Stimulated activated naive CD8-positive, alpha-beta T cell treated with anti-CD3 and anti-CD28 coated beads, Interleukin-15, Interleukin-2, amounts not matched to agents 100 U/mL and 50 U/mL, for 24 hours (primary cell): ENCODE measurements at regions not wholly inside any gene's neighbourhood (a gene's known extent, or its start where the extent isn't known, plus 50 kb on each side); places are given as distances from the start of the nearest gene placed in this dataset.
"Not testable (repeated sequence)": the region's sequence is repeated elsewhere in the genome, so short reads cannot be mapped to it uniquely, and the experiment has no call there.

Source experiments
- ATAC-seq: fragments of 150-1000 bp; cut with Tn5 transposase; one replicate; pipeline ENCODE4 v1.10.0; 2021
- DNase-seq: peaks from one replicate; pipeline ENCODE4 v3.0.0; 2021

DNA sequence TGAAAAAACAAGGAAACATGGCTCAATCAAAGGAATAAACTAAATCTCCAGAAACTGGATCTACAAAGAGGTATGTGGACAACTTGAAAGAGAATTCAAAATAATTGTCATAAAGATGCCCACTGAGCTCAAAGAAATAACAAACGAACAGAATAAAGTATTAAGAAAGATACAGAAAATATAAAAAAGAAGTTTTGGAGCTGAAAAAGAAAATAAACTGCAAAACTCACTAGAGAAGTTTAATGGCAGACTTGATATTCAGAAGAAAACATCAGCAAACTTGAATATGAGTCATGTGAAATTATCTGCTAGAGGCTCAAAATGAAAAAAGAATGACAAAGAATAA lies 208.1 kb upstream of the SAMSN1 start:
- ATAC-seq (no peak), DNase-seq (no peak)

- no peak for ATAC-seq
- DNase-seq = no peak
These were observed 207.5 kb upstream of the SAMSN1 start for GRCh38 chr21:14753466-14754258.

DNA sequence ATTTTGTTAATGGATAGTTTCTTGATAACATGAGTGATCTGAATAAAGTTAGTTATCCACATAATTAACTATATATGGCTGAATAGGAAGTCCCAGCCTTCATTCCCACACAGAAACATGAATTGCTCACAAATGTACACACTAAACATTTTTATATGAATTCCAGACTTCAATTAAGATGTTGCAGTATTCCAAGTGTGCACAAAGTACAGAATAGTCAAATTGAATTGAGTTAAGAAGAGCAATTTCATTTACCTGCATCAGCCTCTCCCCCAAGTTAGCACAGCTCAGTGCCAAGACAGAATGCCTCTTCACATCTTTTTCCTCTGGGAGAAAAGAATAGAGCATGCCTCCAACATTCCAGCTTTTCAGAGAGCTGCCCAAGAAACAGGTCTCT lies 207.0 kb upstream of the SAMSN1 start:
- DNase-seq (no peak), ATAC-seq (no peak)

DNA sequence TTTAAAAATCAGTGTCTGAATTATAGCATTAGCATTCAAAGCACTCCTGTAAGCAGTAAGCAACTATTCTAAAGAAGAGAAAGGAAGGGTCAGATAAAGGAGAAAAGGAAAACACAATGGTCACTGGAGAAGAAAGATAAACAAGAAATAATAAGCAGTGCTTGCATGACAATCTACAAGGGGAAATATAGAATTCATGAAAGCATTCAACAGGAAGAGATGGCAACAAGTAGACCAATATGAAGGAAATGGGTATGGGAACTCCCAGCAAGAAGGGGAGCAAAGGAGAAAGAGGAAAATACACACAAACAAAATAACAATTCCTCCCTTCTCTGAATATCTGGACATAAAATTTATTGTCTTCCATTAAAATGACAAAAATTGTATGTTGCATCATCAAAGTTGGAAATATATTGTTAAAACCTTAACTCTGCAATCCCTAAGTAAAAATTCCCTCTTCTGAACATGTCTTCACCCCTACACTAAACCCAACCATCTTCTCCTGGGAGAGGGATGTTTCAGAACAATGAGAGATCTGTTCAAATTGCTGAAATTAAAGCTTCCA lies 206.3 kb upstream of the SAMSN1 start:
- ATAC-seq = no peak

GRCh38 chr21:14751602-14752344 lies 205.7 kb upstream of the SAMSN1 start:
- DNase-seq (no peak), ATAC-seq (no peak)

More for the DNA sequence above, 206.3 kb upstream of the SAMSN1 start:
- DNase-seq = no peak

DNA sequence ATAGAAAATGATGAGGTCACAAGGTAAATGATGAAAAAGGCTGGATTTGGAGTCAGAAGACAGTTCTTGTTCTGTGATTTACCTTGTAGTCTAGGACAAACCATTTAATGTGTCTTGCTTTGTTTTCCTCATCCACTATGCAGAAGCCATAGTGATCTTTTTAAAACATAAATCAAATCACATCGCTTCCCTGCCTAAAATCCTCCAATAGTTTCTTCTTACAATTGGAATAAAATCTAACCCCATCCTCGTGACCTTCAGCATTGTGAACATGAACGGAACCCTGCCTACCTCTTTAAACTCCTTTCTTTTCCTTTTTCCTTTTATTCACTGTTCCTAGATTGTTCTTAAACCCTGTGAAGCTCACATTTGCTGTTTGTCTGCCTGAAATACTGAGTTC lies 204.9 kb upstream of the SAMSN1 start:
- ATAC-seq (no peak), DNase-seq (no peak)

GRCh38 chr21:14750041-14750440 lies 203.9 kb upstream of the SAMSN1 start:
- ATAC-seq = no peak
- DNase-seq = no peak

DNA sequence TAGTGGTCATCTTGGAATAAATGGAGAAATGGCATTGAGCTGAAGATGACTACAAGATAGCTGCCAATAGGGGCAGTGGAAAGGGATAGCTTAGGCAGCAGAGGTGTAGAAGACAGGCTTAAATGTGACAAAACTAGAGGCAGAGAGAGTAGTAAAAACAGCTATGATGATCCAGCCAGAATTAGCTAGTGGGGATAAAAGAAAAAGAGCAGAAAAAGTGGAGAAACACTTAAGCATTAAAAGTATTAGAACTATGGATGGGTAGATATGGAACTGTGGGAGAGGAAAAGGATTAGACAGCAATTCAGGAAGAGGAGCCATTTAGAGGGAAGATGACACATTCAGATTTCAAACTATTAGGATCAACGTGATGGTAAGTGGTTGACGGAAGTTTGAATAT lies 202.5 kb upstream of the SAMSN1 start:
- no peak for ATAC-seq
- no peak for DNase-seq

DNA sequence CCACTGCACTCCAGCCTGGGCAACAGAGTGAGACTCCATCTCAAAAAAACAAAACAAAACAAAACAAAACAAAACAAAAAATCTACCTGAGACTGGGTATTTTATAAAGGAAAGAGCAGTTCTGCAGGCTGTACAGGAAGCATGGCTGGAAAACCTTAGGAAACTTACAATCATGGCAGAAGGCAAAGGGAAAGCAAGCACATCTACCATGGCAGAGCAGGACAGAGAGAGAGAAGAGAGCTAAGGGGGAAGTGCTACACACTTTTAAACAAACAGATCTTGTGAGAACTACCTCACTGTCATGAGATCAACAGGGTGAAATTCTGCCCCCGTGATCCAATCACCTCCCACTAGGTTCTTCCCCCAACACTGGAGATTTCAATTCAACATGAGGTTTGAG lies 198.3 kb upstream of the SAMSN1 start:
- ATAC-seq (no peak), DNase-seq (no peak)

GRCh38 chr21:14742119-14742518 lies 196.0 kb upstream of the SAMSN1 start:
- no peak for DNase-seq
- no peak for ATAC-seq

DNA sequence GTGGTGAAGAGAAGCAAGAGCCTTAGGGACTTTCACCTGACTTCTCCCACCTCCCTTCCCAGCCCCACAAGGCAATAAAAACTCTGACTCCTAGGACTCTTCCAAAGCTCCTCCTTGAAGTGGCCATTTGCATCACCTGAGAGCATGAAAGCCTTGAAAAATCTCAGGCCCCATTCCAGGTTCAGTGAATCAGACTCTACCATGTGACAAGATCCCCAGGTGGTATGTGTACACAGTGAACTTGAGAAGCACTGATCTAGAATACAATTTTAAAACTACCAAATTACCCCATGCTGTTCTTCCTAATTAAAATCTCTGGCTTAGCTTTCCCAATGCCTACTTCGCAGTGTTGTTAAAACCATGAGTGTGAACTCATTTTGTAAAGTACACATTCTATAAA lies 195.1 kb upstream of the SAMSN1 start:
- no peak for ATAC-seq
- no peak for DNase-seq

DNA sequence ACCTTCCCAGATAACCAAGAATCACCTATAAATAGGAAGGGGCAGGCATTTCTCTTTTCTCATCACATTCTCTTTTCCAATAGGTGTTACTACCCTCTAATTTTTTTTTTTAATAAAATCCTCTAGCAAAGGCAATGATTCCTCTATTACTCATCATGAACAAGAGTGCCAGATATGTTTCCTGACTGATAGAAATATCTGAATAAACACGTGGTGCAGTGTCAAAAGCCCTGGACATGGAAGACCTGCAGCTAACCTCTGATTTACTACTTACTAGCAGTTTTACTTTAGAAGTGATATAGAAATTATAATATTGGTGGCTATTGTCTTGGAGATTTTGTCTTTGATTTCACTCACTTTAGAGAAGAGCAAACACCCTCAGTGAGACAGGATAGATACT lies 194.6 kb upstream of the SAMSN1 start:
- ATAC-seq (no peak), DNase-seq (no peak)

GRCh38 chr21:14740116-14740515 lies 194.0 kb upstream of the SAMSN1 start:
- ATAC-seq = no peak
- DNase-seq = no peak

DNA sequence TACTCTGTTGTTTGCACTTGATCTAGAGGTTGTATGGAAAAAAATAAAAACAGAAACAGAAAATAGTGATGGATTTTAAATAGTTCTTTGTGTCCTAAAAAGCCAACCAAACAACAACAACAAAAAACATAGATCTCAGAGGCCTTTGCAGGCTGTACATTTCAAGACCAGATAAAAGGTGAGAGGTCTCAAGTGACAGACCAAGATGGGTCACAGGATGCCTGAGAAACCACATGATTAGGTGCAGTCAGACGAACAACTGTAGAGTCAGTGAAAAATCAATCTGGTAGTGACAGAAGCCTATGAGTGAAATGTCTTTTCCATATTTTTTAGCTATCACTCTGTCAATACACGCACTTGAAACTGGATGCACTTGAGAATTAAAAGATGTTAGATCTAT lies 193.5 kb upstream of the SAMSN1 start:
- ATAC-seq = no peak
- DNase-seq = no peak

- not testable (repeated sequence) for DNase-seq, ATAC-seq
These were observed 192.5 kb upstream of the SAMSN1 start for GRCh38 chr21:14738576-14738975.

GRCh38 chr21:14737922-14738321 lies 191.8 kb upstream of the SAMSN1 start:
- DNase-seq (peak; percentile 30), ATAC-seq (peak; percentile 76)

GRCh38 chr21:14737284-14737691 lies 191.2 kb upstream of the SAMSN1 start:
- DNase-seq (no peak), ATAC-seq (no peak)

- ATAC-seq = no peak
These were observed 190.6 kb upstream of the SAMSN1 start for GRCh38 chr21:14736672-14737071.

DNA sequence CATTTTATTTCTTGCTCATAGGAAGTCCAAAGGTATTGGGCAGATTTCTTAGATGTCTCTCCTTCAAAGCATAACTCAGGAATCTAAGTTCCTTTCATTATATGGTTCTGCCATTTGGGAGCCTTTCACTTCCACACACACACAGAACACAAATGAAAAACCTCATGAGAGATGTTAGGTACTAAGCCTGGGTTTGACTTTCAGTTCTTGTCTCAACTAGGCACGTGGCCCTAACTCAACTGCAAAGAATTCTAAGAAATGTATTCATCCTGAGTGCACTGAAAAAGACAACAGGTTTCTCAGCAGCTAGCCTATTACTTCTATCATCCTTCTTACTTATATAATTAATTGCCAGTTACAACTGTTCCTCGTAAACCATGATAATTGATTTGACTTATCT lies 190.0 kb upstream of the SAMSN1 start:
- no peak for ATAC-seq
- no peak for DNase-seq

More at GRCh38 chr21:14736672-14737071, 190.6 kb upstream of the SAMSN1 start:
- no peak for DNase-seq

- DNase-seq (no peak), ATAC-seq (no peak)
These were observed 188.7 kb upstream of the SAMSN1 start for GRCh38 chr21:14734833-14735232.

- DNase-seq (no peak), ATAC-seq (peak; percentile 56)
These were observed 188.1 kb upstream of the SAMSN1 start for GRCh38 chr21:14734191-14734590.

- ATAC-seq (no peak), DNase-seq (no peak)
These were observed 179.1 kb upstream of the SAMSN1 start for GRCh38 chr21:14725219-14725618.

DNA sequence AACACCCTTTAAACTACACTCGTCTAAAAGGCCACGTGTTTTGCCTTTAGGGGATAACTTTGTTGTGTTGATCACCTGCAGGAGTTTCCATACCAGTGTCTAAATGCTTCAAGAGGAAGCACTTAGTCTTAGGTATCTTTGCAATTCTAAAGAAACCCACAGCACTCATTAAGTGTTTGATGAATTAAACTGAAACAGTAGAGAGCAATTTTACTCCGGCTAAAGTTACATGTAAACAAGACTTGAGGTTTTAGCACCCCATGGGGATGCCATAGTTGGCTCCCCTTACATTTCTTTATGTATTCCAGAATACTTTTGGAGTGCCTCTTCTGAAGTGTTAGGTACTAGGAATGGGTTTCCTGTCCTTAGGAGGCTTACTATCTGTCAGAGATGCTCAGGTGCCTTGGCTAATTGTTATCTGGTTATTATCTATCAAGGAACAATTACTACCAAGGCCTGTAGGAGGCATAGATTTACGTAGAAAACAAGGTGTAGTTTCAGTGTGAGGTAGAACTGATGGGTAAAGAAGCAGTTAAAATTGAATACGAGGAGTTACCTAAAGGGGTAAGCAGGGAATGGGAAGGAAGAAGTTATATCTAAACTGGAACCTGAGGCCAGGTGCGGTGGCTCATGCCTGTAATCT lies 176.8 kb upstream of the SAMSN1 start:
- DNase-seq (no peak), ATAC-seq (no peak)
